H1 (cell line): ENCODE measurements at regions not wholly inside any gene's neighbourhood (a gene's known extent, or its start where the extent isn't known, plus 50 kb on each side); places are given as distances from the start of the nearest gene placed in this dataset.

ENCODE experiments used
- CTCF ChIA-PET: fragments of 300-600 bp; sonication (Branson Sonifier 250); formaldehyde crosslinking; loops from one replicate; lab custom pipeline; 2021; ENCODE audit not compliant: partially characterized antibody; lab: Charles Lee
- POLR2A ChIA-PET: fragments of 300-600 bp; sonication (Branson Sonifier 250); formaldehyde crosslinking; loops from one replicate; lab custom pipeline; 2021; ENCODE audit warnings: inconsistent platforms; ENCODE audit not compliant: partially characterized antibody; lab: Charles Lee
- DNase-seq, 2 experiments: peaks; one replicate each; pipeline versions ENCODE4 v3.0.0 to v3.0.0-alpha.2; 2010 to 2022; ENCODE audit warnings: low spot score in 2 of 2, low read depth in 1 of 2, mixed read lengths in 1 of 2
- FAIRE-seq: peaks from 2 replicates; lab custom pipeline; 2011; peaks lifted over from hg19 to GRCh38; lab: Jason Lieb, UNC
- H2AFZ ChIP-seq: 2 replicates; pipeline ENCODE4 v1.8.1; 2012; ENCODE audit warnings: low read length, inconsistent platforms
- H2AK5ac ChIP-seq: 2 replicates; pipeline ENCODE4 v1.6.1; 2013; ENCODE audit warnings: low read depth, low read length
- H2BK120ac ChIP-seq: replicated peaks from 2 replicates; pipeline ENCODE3; 2013; ENCODE audit warnings: low read depth, low read length, inconsistent platforms
- H2BK12ac ChIP-seq: 2 replicates; pipeline ENCODE4 v1.6.1; 2013; ENCODE audit warnings: low read depth, low read length
- H2BK15ac ChIP-seq: 2 replicates; pipeline ENCODE4 v1.6.1; 2013; ENCODE audit warnings: low read length
- H2BK20ac ChIP-seq: 2 replicates; pipeline ENCODE4 v1.6.1; 2013; ENCODE audit warnings: low read length
- H2BK5ac ChIP-seq: 2 replicates; pipeline ENCODE4 v1.6.1; 2013; ENCODE audit warnings: low read depth, low read length
- H3K14ac ChIP-seq: 2 replicates; pipeline ENCODE4 v1.6.1; 2013; ENCODE audit warnings: inconsistent platforms; ENCODE audit not compliant: insufficient read length
- H3K18ac ChIP-seq: 2 replicates; pipeline ENCODE4 v1.6.1; 2013; ENCODE audit warnings: low read length; ENCODE audit errors: extremely low read depth
- H3K23ac ChIP-seq: 2 replicates; pipeline ENCODE4 v1.6.1; 2013; ENCODE audit warnings: inconsistent platforms; ENCODE audit not compliant: insufficient read length
- H3K23me2 ChIP-seq: 2 replicates; pipeline ENCODE4 v1.6.1; 2013; ENCODE audit warnings: low read depth, low read length
- H3K27ac ChIP-seq: 2 replicates; pipeline ENCODE4 v1.6.1; 2011; ENCODE audit warnings: low read depth, low read length, inconsistent platforms
- H3K27me3 ChIP-seq, 4 experiments: replicated peaks in 1 of 4; 1 replicate in 1 of 4; 2 replicates in 3 of 4; pipeline versions ENCODE4 v1.6.1 to v1.8.1; 2011 to 2013; ENCODE audit warnings: low read length in 3 of 4, mild to moderate bottlenecking in 3 of 4, inconsistent platforms in 2 of 4, mixed read lengths in 2 of 4, moderate library complexity in 1 of 4; ENCODE audit not compliant: control insufficient read depth in 3 of 4, insufficient read depth in 3 of 4; ENCODE audit errors: extremely low read depth in 1 of 4
- H3K36me3 ChIP-seq, 4 experiments: 2 replicates each; pipeline versions ENCODE4 v1.6.1 to v1.8.1; 2011 to 2013; ENCODE audit warnings: mild to moderate bottlenecking in 4 of 4, low read length in 3 of 4, moderate library complexity in 2 of 4, control low read depth in 1 of 4, inconsistent platforms in 1 of 4; ENCODE audit not compliant: insufficient read depth in 4 of 4, control insufficient read depth in 2 of 4
- H3K4ac ChIP-seq: replicated peaks from 2 replicates; pipeline ENCODE3; 2013; ENCODE audit warnings: low read length, low read depth, mixed read lengths, inconsistent platforms; ENCODE audit not compliant: insufficient read length
- H3K4me1 ChIP-seq, 4 experiments: replicated peaks in 1 of 4; 1 replicate in 1 of 4; 2 replicates in 3 of 4; pipeline versions ENCODE4 v1.6.1 to v1.8.1; 2011 to 2013; ENCODE audit warnings: low read length in 3 of 4, inconsistent platforms in 2 of 4, mixed read lengths in 1 of 4; ENCODE audit not compliant: insufficient read depth in 4 of 4, control insufficient read depth in 3 of 4
- H3K4me2 ChIP-seq, 2 experiments: 2 replicates each; pipeline versions ENCODE4 v1.6.1 to v1.8.1; 2011 to 2013; ENCODE audit warnings: low read depth in 2 of 2, low read length in 2 of 2, control low read depth in 1 of 2, inconsistent platforms in 1 of 2, mild to moderate bottlenecking in 1 of 2; ENCODE audit not compliant: insufficient read depth in 1 of 2
- H3K4me3 ChIP-seq, 4 experiments: fragments of 200-600, 300-600 bp in 1 of 4; sonication (generic), shearing (Covaris generic), sonication (Bioruptor Twin) in 1 of 4; 2 replicates each; pipeline versions ENCODE4 v1.5.1 to v1.8.1; 2011 to 2016; ENCODE audit warnings: low read length in 4 of 4, low read depth in 3 of 4, control low read depth in 2 of 4, inconsistent platforms in 2 of 4, mild to moderate bottlenecking in 2 of 4, mixed read lengths in 1 of 4, moderate library complexity in 1 of 4; ENCODE audit not compliant: insufficient read depth in 2 of 4; ENCODE audit errors: extremely low read depth in 1 of 4
- H3K56ac ChIP-seq: replicated peaks from 2 replicates; pipeline ENCODE3; 2013; ENCODE audit warnings: low read depth, mild to moderate bottlenecking, mixed read lengths, low read length, inconsistent platforms; ENCODE audit not compliant: insufficient read length
- H3K79me1 ChIP-seq: 2 replicates; pipeline ENCODE4 v1.6.1; 2013; ENCODE audit warnings: low read depth, low read length, control low read depth
- H3K79me2 ChIP-seq, 2 experiments: 2 replicates each; pipeline versions ENCODE4 v1.6.1 to v1.8.1; 2012 to 2013; ENCODE audit warnings: low read length in 2 of 2, mild to moderate bottlenecking in 2 of 2, inconsistent platforms in 1 of 2; ENCODE audit not compliant: insufficient read depth in 2 of 2, control insufficient read depth in 1 of 2
- H3K9ac ChIP-seq, 4 experiments: replicated peaks in 1 of 4; 1 replicate in 1 of 4; 2 replicates in 3 of 4; pipeline versions ENCODE4 v1.6.1 to v1.8.1; 2011 to 2013; ENCODE audit warnings: low read depth in 3 of 4, low read length in 3 of 4, control low read depth in 2 of 4, mild to moderate bottlenecking in 2 of 4, moderate library complexity in 2 of 4, inconsistent platforms in 1 of 4; ENCODE audit errors: extremely low read depth in 1 of 4
- H3K9me3 ChIP-seq, 2 experiments: 2 replicates each; pipeline versions ENCODE4 v1.6.1 to v1.8.1; 2012 to 2013; ENCODE audit warnings: mild to moderate bottlenecking in 2 of 2, moderate library complexity in 2 of 2, control low read depth in 1 of 2, inconsistent platforms in 1 of 2, low read depth in 1 of 2, low read length in 1 of 2, mixed read lengths in 1 of 2; ENCODE audit not compliant: insufficient read depth in 2 of 2
- H4K20me1 ChIP-seq, 2 experiments: replicated peaks in 1 of 2; 2 replicates each; pipeline versions ENCODE3 to v1.8.1; 2011 to 2013; ENCODE audit warnings: inconsistent platforms in 2 of 2, low read length in 2 of 2, mild to moderate bottlenecking in 1 of 2; ENCODE audit not compliant: insufficient read depth in 2 of 2, control insufficient read depth in 1 of 2
- H4K5ac ChIP-seq: 2 replicates; pipeline ENCODE4 v1.6.1; 2013; ENCODE audit warnings: low read length, low read depth, mixed read lengths, inconsistent platforms; ENCODE audit not compliant: insufficient read length
- H4K8ac ChIP-seq: 2 replicates; pipeline ENCODE4 v1.8.0; 2013; ENCODE audit warnings: mild to moderate bottlenecking, moderate library complexity, low read length, inconsistent platforms; ENCODE audit not compliant: insufficient read depth; ENCODE audit errors: extremely low read depth
- H4K91ac ChIP-seq: replicated peaks from 2 replicates; pipeline ENCODE3; 2013; ENCODE audit warnings: low read length, mixed read lengths, inconsistent platforms; ENCODE audit not compliant: insufficient read length
- BCL11A ChIP-seq, 2 experiments: IDR thresholded peaks; one replicate each; pipeline ENCODE4 v1.6.1; 2011; ENCODE audit warnings: low read depth in 2 of 2, low read length in 2 of 2, mild to moderate bottlenecking in 2 of 2
- GTF2F1 ChIP-seq: IDR thresholded peaks from 2 replicates; pipeline ENCODE4 v1.6.1; 2012; ENCODE audit warnings: low read depth, low read length, improper control_type of control experiment, borderline replicate concordance
- JUN ChIP-seq: IDR thresholded peaks from 2 replicates; pipeline ENCODE4 v1.6.1; 2011; ENCODE audit warnings: low read depth, mild to moderate bottlenecking, improper control_type of control experiment, low read length
- POLR2AphosphoS5 ChIP-seq: IDR thresholded peaks from 2 replicates; pipeline ENCODE4 v1.6.1; 2011; ENCODE audit warnings: low read depth, low read length
- RNF2 ChIP-seq: fragments of 200-900, 300-1000 bp; sonication (generic); IDR thresholded peaks from 2 replicates; pipeline ENCODE4 v1.7.1; 2016; ENCODE audit warnings: borderline replicate concordance, low read depth, mild to moderate bottlenecking, antibody characterized with exemption, low read length; ENCODE audit not compliant: poor library complexity, severe bottlenecking; ENCODE audit errors: missing control alignments
- TAF7 ChIP-seq: optimal IDR thresholded peaks from 2 replicates; pipeline ENCODE3; 2011; ENCODE audit warnings: low read depth, mild to moderate bottlenecking, inconsistent platforms, low read length, moderate library complexity, borderline replicate concordance
- TBP ChIP-seq: IDR thresholded peaks from 2 replicates; pipeline ENCODE4 v1.6.1; 2011; ENCODE audit warnings: low read depth, low read length, improper control_type of control experiment
- TCF12 ChIP-seq: IDR thresholded peaks from 2 replicates; pipeline ENCODE4 v1.6.1; 2011; ENCODE audit warnings: low read depth, mild to moderate bottlenecking, low read length
- WGBS, 2 experiments: shearing (Covaris generic) in 1 of 2; methylation state at CpG; one replicate each; pipeline versions ENCODE4 v1.1.6 to v1.1.7; 2013 to 2015; ENCODE audit warnings: low lambda C conversion rate in 2 of 2, mixed read lengths in 2 of 2, inconsistent platforms in 1 of 2, low coverage in 1 of 2, missing lambda C conversion rate in 1 of 2; ENCODE audit not compliant: insufficient replicate concordance in 2 of 2, insufficient coverage in 1 of 2, insufficient read length in 1 of 2; ENCODE audit errors: extremely low coverage in 1 of 2, missing lambda C conversion rate in 1 of 2; 5-methylcytosine and 5-hydroxymethylcytosine counted together

- Histone ChIP-seq H3K27ac (no peak overlapping the region), H4K91ac (no peak overlapping the region), H3K14ac (no peak overlapping the region), H3K4me1 (peaks cover 0 to 2% (median under 1%) of the 10 kb centered on the region in 4 experiments; a peak in 4 of 7 replicates), H3K18ac (no peak overlapping the region), H3K4me3 (no peak overlapping the region), H3K4me2 (no peak overlapping the region), H3K36me3 (no peaks in the 10 kb centered on the region), H2BK20ac (no peak overlapping the region), H4K20me1 (no peaks in the 10 kb centered on the region), H3K79me1 (no peaks in the 10 kb centered on the region), H2BK15ac (no peak overlapping the region), H2AFZ (no peak overlapping the region), H3K27me3 (no peaks in the 10 kb centered on the region), H3K9ac (no peak overlapping the region), H2BK120ac (no peak overlapping the region), H2AK5ac (no peak overlapping the region), H3K23me2 (no peaks in the 10 kb centered on the region), H3K4ac (no peak overlapping the region), H2BK5ac (no peak overlapping the region), H3K23ac (no peak overlapping the region), H4K5ac (no peak overlapping the region), H4K8ac (no peak overlapping the region), H3K79me2 (no peaks in the 10 kb centered on the region), H3K56ac (no peak overlapping the region), H3K9me3 (no peaks in the 10 kb centered on the region), H2BK12ac (no peak overlapping the region)
- FAIRE-seq: no peak
- TF ChIP-seq JUN (no peak), TBP (no peak), GTF2F1 (no peak), BCL11A (IDR thresholded peaks at IDR 0.05; ENCODE audit: low read depth in 2 of 2, low read length in 2 of 2) (no peak), TCF12 (no peak), POLR2AphosphoS5 (no peak), TAF7 (no peak), RNF2 (no peak)
- ChIA-PET POLR2A (no interaction called here), CTCF (interaction anchor here (1.6 kb wide), 1 partner anchor 98 kb away, joined by 3 read pairs; no protein-coding TSS in a partner anchor)
- no peak for DNase-seq
- 85% methylated on average over 2 of the region's 2 CpGs; no CpG with 5 or more reads in 1 of the 2 experiments for WGBS, 2 experiments
Observed at GRCh38 chr4:108244606-108245005, 75.9 kb upstream of the LEF1 start.
